ENCODE measurements at regions not wholly inside any gene's neighbourhood (a gene's known extent, or its start where the extent isn't known, plus 50 kb on each side); places are given as distances from the start of the nearest gene placed in this dataset.

DNA sequence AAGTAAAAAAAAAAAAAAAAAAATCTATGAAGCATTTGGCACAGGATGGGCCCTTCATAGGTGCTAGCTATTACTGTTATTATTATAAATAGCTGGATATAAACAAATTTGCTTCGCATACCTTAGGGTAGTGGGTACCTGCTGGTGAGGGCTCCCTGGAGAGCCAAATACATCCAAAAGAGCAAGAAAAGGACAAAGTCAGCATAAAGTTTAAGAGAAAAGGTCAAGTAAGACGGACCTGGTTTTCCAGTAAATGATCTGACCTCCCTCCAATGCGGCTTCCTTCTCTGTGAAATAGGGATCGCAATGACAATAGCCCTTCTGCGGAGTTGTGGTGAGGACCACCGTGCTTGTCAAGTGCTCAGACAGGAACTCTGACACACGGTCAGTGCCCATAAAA lies 214.5 kb downstream of the SNX10 start:
- ATAC-seq: no peak
- WGBS (ENCODE audit: missing lambda C conversion rate): 45% methylated on average over 7 of the region's 7 CpGs
- no peak for TF ChIP-seq POLR2A (IDR thresholded peaks at IDR 0.05; ENCODE audit: low read length)
- TF ChIP-seq CEBPB (IDR thresholded peaks at IDR 0.05): no peak
- TF ChIP-seq MAFK (IDR thresholded peaks at IDR 0.05; ENCODE audit: partially characterized antibody): peak; percentile 37
- no peak for DNase-seq (ENCODE audit: low read depth in 1 of 2, low spot score in 1 of 2)
- ChIA-PET POLR2A (no interaction called here), CTCF (interaction anchor here (0.7 to 1.5 kb wide), 2 partner anchors 129 to 690 kb away, joined by 3 to 5 read pairs; no protein-coding TSS in a partner anchor)
- no peak overlapping the region for H3K27ac ChIP-seq
- no peaks in the 10 kb centered on the region for H3K4me1 ChIP-seq
- no peak for FAIRE-seq
- no peak overlapping the region for H3K4me3 ChIP-seq
- no peaks in the 10 kb centered on the region for H3K9me3 ChIP-seq
- H3K4me2 ChIP-seq: no peak overlapping the region

DNA sequence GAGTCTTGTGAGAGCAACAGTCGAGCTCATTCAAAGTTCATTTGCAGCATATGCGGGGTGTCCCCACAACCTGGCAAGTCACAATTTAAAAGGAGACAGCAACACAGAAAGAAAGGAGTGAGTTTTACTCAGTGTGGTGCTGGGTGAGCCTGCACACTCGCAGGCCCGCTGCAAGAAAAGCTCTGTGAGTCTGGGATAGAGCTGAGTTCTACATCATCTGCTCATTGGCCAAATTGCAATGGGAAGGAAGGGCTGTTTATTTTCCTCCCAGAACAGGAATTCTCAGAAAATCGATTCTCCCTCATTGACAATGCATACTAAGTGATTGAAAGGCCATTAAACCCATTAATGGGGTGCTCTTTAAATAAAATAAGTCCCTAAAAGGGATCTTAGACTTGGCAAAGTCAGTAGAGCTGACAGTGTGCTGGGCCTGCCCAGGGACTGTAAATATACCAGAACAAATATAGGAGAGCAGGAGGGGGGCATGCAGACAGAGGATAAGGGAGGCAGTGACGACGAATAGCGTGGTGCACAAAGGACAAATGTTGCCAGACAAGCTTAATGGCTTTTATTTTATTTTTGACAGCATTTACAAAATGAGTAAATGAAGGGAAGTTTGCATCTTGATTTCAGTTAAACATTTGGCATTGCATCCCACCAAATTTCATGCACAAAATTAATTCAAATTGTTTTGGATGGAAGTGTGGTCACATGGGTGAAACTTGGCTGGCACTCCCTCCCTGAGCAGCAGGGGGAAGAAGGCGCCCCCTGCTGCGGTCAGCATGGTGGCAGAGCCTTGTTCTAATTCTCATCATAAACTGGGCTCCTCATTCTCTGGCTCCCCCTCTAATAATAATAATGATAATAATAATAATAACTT lies 215.7 kb downstream of the SNX10 start:
- ATAC-seq (no peak), DNase-seq (ENCODE audit: low read depth in 1 of 2, low spot score in 1 of 2) (no peak), FAIRE-seq (no peak)
- POLR2A ChIA-PET: no interaction called here
- TF ChIP-seq RNF2 (IDR thresholded peaks at IDR 0.05; ENCODE audit: borderline replicate concordance, low read depth): no peak
- no peak for TF ChIP-seq HOXB5 (CRISPR knock-in tag; IDR thresholded peaks at IDR 0.05)
- TF ChIP-seq EHMT2 (IDR thresholded peaks at IDR 0.05; ENCODE audit: low read depth): no peak
- no peak for TF ChIP-seq RARB (CRISPR knock-in tag; IDR thresholded peaks at IDR 0.05)
- TF ChIP-seq CEBPB (IDR thresholded peaks at IDR 0.05): no peak
- no peak for TF ChIP-seq NR3C1 (IDR thresholded peaks at IDR 0.05)
- 52% methylated on average over 10 of the region's 10 CpGs for WGBS (ENCODE audit: missing lambda C conversion rate)
- no peak overlapping the region for H3K4me3 ChIP-seq
- H3K4me2 ChIP-seq: no peak overlapping the region
- H3K9me3 ChIP-seq: no peaks in the 10 kb centered on the region
- no peak overlapping the region for H3K27ac ChIP-seq
- CTCF ChIA-PET: interaction anchor here (0.6 to 2.3 kb wide), 2 partner anchors 72 to 138 kb away, joined by 3 to 6 read pairs; no protein-coding TSS in a partner anchor
- H3K4me1 ChIP-seq: no peaks in the 10 kb centered on the region

DNA sequence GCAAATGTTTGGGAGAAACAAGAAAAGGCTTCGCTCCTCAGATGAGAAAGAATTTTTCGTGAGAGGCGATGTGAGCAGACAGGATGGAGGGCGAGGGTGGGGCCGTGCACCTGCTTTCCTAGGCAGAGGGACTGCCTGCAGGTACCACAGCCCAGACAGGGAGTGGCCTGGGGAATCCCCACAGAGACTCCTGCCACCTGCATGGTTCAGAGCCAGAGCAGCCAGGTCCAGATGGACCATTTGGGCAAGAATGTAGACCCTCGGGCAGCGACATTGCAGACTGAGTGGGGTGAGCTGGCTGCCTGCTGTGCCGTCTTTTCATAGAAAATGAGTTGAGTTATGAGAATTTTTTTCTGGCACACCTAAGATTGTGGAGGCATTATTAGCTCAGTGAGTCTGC lies 216.8 kb downstream of the SNX10 start:
- no peak overlapping the region for H3K4me3 ChIP-seq
- no peak overlapping the region for H3K4me2 ChIP-seq
- no peaks in the 10 kb centered on the region for H3K4me1 ChIP-seq
- no peak overlapping the region for H3K27ac ChIP-seq
- ATAC-seq (no peak), FAIRE-seq (no peak), DNase-seq (ENCODE audit: low read depth in 1 of 2, low spot score in 1 of 2) (no peak)
- H3K9me3 ChIP-seq: no peaks in the 10 kb centered on the region
- ChIA-PET POLR2A (no interaction called here), CTCF (interaction anchor here (1.6 to 2.3 kb wide), 2 partner anchors 140 to 616 kb away, joined by 4 to 6 read pairs; no protein-coding TSS in a partner anchor)
- no peak for TF ChIP-seq RFX5 (IDR thresholded peaks at IDR 0.05)
- TF ChIP-seq, protein P1, sequence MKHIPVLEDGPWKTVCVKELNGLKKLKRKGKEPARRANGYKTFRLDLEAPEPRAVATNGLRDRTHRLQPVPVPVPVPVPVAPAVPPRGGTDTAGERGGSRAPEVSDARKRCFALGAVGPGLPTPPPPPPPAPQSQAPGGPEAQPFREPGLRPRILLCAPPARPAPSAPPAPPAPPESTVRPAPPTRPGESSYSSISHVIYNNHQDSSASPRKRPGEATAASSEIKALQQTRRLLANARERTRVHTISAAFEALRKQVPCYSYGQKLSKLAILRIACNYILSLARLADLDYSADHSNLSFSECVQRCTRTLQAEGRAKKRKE (CRISPR knock-in tag; IDR thresholded peaks at IDR 0.05; ENCODE audit: low read depth): no peak
- TF ChIP-seq RCOR1 (IDR thresholded peaks at IDR 0.05; ENCODE audit: low read depth, low read length): no peak
- TF ChIP-seq ZNF302 (CRISPR knock-in tag; IDR thresholded peaks at IDR 0.05): no peak
- 38% methylated on average over 8 of the region's 8 CpGs for WGBS (ENCODE audit: missing lambda C conversion rate)

DNA sequence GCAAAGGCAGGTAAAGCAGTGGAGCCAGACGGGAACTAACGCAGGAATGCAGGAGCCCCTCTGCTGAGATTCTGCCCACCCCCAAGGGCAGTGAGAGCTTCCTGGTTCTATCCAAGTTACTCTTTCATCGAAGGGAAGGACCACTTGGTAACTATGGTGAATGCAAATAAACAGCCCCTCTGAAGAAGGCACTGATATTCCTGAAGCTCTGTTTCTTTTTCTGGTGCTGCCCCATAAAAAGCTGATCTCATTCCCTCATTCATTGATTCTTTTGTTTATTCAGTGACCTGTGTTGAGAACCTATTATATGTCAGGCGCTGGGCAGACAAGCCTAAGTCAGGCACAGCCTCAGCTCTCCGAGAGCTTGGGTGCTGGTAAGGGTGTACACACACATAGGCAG lies 217.3 kb downstream of the SNX10 start:
- Histone ChIP-seq H3K27ac (no peak overlapping the region), H3K4me1 (no peaks in the 10 kb centered on the region), H3K9me3 (no peaks in the 10 kb centered on the region), H3K4me2 (no peak overlapping the region), H3K4me3 (no peak overlapping the region)
- DNase-seq (ENCODE audit: low read depth in 1 of 2, low spot score in 1 of 2): no peak
- 54% methylated on average over 5 of the region's 5 CpGs for WGBS (ENCODE audit: missing lambda C conversion rate)
- TF ChIP-seq CEBPB (IDR thresholded peaks at IDR 0.05): no peak
- TF ChIP-seq RNF2 (IDR thresholded peaks at IDR 0.05; ENCODE audit: borderline replicate concordance, low read depth): no peak
- TF ChIP-seq RAD21 (conservative IDR thresholded peaks at IDR 0.05 in 1 of 2, IDR thresholded peaks at IDR 0.05 in 1 of 2): no peak
- TF ChIP-seq TP53 (CRISPR knock-in tag; IDR thresholded peaks at IDR 0.05): no peak
- no peak for TF ChIP-seq PHF8 (IDR thresholded peaks at IDR 0.05; ENCODE audit: borderline replicate concordance, low read depth)
- no peak for TF ChIP-seq CHD4 (IDR thresholded peaks at IDR 0.05; ENCODE audit: borderline replicate concordance)
- no peak for TF ChIP-seq BHLHE40 (IDR thresholded peaks at IDR 0.05; ENCODE audit: low read depth, low read length)
- no peak for TF ChIP-seq NR3C1 (IDR thresholded peaks at IDR 0.05)
- no peak for TF ChIP-seq EHMT2 (IDR thresholded peaks at IDR 0.05; ENCODE audit: low read depth)
- TF ChIP-seq, protein P2, sequence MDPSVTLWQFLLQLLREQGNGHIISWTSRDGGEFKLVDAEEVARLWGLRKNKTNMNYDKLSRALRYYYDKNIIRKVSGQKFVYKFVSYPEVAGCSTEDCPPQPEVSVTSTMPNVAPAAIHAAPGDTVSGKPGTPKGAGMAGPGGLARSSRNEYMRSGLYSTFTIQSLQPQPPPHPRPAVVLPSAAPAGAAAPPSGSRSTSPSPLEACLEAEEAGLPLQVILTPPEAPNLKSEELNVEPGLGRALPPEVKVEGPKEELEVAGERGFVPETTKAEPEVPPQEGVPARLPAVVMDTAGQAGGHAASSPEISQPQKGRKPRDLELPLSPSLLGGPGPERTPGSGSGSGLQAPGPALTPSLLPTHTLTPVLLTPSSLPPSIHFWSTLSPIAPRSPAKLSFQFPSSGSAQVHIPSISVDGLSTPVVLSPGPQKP (IDR thresholded peaks at IDR 0.05; ENCODE audit: low read depth, low read length): no peak
- no peak for FAIRE-seq
- no peak for ATAC-seq
- POLR2A ChIA-PET: no interaction called here
- CTCF ChIA-PET: interaction anchor here (1.0 to 2.3 kb wide), 3 partner anchors 30 to 616 kb away, joined by 3 to 6 read pairs (median 4); no protein-coding TSS in a partner anchor

Data from A549 (cell line).